Activated T-cell treated with anti-CD3 and anti-CD28 coated beads for 48 hours (primary cell): ENCODE measurements at regions not wholly inside any gene's neighbourhood (a gene's known extent, or its start where the extent isn't known, plus 50 kb on each side); places are given as distances from the start of the nearest gene placed in this dataset.
"Not testable (repeated sequence)": the region's sequence is repeated elsewhere in the genome, so short reads cannot be mapped to it uniquely, and the experiment has no call there.

ENCODE experiments used
- DNase-seq: peaks from one replicate; pipeline ENCODE4 v3.0.0-alpha.2; 2020; ENCODE audit warnings: low read depth

DNA sequence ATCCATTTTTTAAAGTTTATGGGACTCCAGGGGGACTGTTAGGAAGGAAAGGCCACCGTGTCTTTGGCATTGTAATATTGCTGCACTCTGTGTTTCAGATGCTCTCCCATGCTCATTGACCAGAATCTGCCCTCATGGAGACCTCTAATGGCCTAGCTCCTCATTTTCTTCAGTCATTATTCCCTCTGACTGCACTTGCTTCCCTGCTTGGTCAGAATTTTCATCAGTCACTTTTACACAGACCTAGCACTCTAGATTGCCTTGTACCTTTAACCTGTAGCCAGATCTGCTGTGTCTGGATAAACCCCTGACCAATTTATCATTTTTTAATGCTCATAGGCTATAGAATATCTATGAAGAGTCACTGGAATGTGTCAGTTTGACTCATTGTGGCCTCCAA is 155.5 kb upstream of the NUDT12 start:
- no peak for DNase-seq

- no peak for DNase-seq
Measured at GRCh38 chr5:103708601-103709000, 146.0 kb upstream of the NUDT12 start.

- DNase-seq = no peak
Measured at GRCh38 chr5:103706939-103707682, 144.5 kb upstream of the NUDT12 start.

DNA sequence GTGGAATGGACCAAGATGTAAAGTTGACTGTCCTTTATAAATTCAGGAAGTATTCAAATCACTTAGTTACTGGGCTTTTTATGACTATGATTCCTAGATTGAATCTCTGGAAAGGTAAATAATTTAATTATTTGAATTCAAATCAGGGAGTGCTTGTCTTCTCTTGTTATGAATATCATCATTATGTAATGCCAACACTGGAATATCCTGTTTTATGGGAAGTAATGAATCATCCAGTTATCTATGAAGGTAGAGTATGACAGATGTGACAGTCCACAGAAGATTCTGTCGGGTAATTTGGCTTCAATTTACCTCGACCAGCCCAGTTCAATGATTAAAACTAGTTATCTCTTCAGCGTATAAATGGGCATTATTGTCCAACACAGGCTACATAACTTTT is 141.0 kb upstream of the NUDT12 start:
- no peak for DNase-seq

GRCh38 chr5:103693517-103693916 is 130.9 kb upstream of the NUDT12 start:
- no peak for DNase-seq

- DNase-seq = no peak
Measured at GRCh38 chr5:103690676-103691075, 128.1 kb upstream of the NUDT12 start.

DNA sequence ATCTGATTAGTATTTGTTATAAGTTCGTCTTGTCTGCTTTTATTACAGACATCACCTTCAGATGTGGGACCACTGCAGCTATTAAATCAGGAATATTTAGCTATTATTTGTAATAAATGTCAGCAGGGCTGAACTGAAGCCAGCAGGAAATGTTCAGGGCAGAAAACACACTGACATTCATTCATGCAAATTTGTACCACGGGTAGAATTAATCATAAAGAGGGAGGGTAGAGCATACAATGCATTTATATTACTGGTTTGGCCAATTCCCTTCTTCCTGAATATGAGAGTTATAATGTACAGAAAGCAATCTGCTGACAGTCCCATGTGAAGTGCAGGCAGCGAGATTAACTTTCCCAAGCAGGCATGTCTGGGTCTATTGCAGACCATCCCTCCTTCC is 117.3 kb upstream of the NUDT12 start:
- DNase-seq = no peak

DNA sequence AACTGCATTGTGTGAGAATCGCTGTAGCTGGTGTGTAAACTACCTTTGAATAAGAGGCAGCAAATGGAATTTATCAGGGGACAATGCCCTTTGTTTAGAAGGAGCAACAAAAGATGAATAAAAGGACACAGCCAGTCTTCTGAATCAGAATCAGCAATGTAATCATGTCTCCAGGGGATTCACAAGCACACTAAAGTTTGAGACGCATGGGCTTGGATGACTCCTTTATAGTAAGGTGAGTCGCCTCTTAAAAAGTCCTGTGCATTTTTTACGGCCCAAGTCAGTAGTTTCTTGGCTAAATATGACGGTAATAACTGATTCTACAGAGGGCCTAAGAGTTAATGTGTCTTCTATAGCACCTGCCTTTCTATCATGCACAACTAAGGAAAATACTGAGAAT is 113.6 kb upstream of the NUDT12 start:
- DNase-seq = not testable (repeated sequence)

GRCh38 chr5:103674739-103675138 is 112.2 kb upstream of the NUDT12 start:
- DNase-seq = no peak

DNA sequence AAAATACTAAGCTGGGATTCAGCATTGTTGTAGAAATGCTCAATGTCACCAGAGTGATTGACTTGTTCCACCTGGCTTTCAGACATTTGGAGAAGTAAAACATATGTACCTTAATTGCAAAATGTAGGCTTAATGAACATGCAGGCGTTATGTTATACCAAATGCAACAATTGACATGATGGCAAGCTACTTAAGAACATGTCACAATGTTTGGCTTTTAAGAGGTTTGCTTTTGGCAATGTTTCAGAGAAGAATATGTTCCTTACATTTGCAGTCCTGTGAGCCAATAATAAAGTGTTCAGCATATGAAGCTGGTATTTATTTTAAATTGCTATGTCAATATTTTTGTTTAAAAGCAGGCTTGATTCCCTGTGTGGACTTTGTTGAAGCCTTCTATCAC is 111.7 kb upstream of the NUDT12 start:
- no peak for DNase-seq

GRCh38 chr5:103669615-103670014 is 107.0 kb upstream of the NUDT12 start:
- no peak for DNase-seq

DNA sequence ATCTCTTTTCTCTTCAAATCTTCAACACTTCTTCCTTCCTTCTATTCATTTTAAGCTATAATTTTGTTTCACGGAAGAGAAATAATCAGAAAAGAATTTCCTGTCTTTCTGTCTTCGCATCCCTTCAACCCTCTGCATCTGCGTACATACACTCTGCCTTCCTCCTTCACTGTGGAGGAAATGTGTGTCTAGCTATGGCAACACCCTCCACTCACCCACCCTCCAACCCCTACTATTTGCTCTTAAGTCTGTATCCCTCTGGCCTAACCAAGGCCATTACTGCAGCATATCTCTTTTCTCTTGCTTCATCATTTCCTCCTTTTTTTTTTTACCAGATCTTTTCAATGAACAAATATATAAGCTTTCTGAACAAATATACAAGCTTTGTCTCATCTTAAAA is 105.7 kb upstream of the NUDT12 start:
- no peak for DNase-seq

GRCh38 chr5:103667068-103667467 is 104.5 kb upstream of the NUDT12 start:
- no peak for DNase-seq

DNA sequence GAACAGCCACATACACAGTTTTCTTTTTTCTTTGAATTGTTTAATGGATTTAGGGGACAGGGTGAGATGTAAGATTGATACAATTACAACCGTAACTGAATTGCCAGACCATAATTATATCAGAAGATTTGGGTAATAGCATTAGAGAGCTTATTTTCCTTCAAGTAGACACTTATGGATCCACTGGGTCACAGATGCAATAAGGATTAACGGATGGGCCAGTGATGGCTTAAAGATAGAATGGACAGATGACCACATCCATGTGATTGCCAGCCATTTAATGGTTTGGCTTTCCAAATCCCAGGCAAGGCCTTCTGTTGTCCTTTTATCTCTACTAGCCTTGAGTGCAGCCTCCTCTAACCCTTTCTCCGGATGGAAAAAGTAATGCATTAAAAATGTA is 94.7 kb upstream of the NUDT12 start:
- no peak for DNase-seq

- DNase-seq = no peak
Measured at GRCh38 chr5:103648086-103648485, 85.5 kb upstream of the NUDT12 start.

GRCh38 chr5:103646698-103647614 is 84.4 kb upstream of the NUDT12 start:
- no peak for DNase-seq

DNA sequence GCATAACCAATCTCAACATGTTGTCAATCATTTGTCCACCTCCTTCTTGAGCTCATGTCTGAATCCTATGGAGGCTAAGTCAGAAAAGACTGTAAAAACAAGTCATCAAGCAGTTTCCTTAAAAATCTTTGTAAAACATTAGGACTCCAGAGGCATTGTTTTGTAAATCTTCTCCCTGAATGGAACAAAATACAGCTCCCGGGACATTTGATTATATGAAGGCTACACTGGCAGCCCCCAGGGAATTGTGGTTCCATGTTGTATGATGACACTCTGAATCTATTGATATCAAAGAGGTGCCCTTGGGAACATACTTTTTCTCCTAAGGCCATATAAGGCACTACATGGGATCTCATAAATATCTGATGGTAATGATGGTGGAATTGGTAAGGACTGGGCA is 83.2 kb upstream of the NUDT12 start:
- DNase-seq = no peak

- DNase-seq = no peak
Measured at GRCh38 chr5:103638979-103639378, 76.4 kb upstream of the NUDT12 start.

DNA sequence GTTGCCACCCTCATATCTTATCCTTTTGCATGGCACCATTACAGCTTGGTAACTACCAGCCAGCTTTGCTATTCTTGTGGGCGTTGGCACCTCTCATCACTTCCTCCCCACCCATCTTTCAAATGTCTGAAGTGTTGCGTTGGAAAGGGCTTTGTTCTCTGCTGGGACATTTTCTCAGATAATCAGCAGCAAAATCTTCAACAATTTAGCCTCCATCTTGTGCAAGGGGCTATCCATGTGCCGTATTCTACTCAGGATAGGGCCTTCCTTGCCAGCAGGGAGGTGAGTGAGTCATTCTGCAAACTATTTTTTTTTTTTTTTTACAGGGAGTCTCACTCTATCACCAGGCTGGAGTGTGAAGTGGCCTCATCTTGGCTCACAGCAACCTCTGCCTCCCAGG is 62.1 kb upstream of the NUDT12 start:
- no peak for DNase-seq

GRCh38 chr5:103624035-103624480 is 61.5 kb upstream of the NUDT12 start:
- DNase-seq = no peak

DNA sequence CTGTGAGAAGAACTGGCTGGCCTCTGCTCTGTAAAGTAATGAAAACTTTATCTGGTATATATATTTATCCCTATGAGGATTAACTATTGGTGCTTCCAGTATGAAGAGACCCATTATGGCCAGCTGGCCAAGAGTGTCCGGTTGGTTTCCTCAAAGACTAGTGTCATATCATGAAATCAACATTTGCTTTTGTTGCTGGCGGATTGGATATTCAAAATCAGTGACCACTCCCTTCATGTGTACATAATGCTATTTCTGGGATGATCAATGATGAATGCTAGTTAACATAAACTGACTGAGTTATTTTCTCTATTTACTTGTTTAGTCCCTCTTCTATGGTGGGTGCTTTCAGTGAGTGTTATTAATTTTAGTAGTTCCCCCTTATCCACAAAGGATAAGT is 60.8 kb upstream of the NUDT12 start:
- DNase-seq = no peak

GRCh38 chr5:103621548-103621930 is 59.0 kb upstream of the NUDT12 start:
- DNase-seq = no peak

GRCh38 chr5:103620851-103621547 is 58.4 kb upstream of the NUDT12 start:
- DNase-seq = no peak
